Lower leg skin (tissue), 3 donors: ENCODE measurements at regions not wholly inside any gene's neighbourhood (a gene's known extent, or its start where the extent isn't known, plus 50 kb on each side); places are given as distances from the start of the nearest gene placed in this dataset.

Experiments
- CTCF ChIP-seq, 3 donors: fragments of 450-650 bp; IDR thresholded peaks; one replicate each; pipeline ENCODE4 v1.5.1; 2016; ENCODE audit warnings: antibody characterized with exemption in 3 of 3, mild to moderate bottlenecking in 3 of 3, moderate library complexity in 2 of 3
- POLR2A ChIP-seq, 2 donors: fragments of 450-650 bp; IDR thresholded peaks; one replicate each; pipeline ENCODE4 v1.6.1; 2016 to 2017; ENCODE audit warnings: antibody characterized with exemption in 2 of 2, mild to moderate bottlenecking in 1 of 2, moderate library complexity in 1 of 2

GRCh38 chr9:115411993-115412452, 294.1 kb upstream of the TNC start:
- TF ChIP-seq CTCF (IDR thresholded peaks at IDR 0.05) (no peak), POLR2A (IDR thresholded peaks at IDR 0.05) (no peak)
